ENCODE measurements at regions not wholly inside any gene's neighbourhood (a gene's known extent, or its start where the extent isn't known, plus 50 kb on each side); places are given as distances from the start of the nearest gene placed in this dataset.

- no peak for DNase-seq (ENCODE audit: low read depth)
- H3K4me3 ChIP-seq (ENCODE audit: low read depth, low read length) = no peak overlapping the region
- no peak for TF ChIP-seq CTCF (IDR thresholded peaks at IDR 0.05; ENCODE audit: insufficient read depth, low read length)
These were observed 137.0 kb upstream of the XPO1 start for GRCh38 chr2:61675204-61675603.

GRCh38 chr2:61671561-61672315, 133.6 kb upstream of the XPO1 start:
- no peak for DNase-seq (ENCODE audit: low read depth)
- no peak overlapping the region for H3K4me3 ChIP-seq (ENCODE audit: low read depth, low read length)
- TF ChIP-seq CTCF (IDR thresholded peaks at IDR 0.05; ENCODE audit: insufficient read depth, low read length) = no peak

- H3K4me3 ChIP-seq (ENCODE audit: low read depth, low read length) = peak overlapping the region; percentile 51
These were observed 132.7 kb upstream of the XPO1 start for GRCh38 chr2:61670591-61671501.

GRCh38 chr2:61664190-61664589, 126.0 kb upstream of the XPO1 start:
- DNase-seq (ENCODE audit: low read depth) = no peak
- no peak overlapping the region for H3K4me3 ChIP-seq (ENCODE audit: low read depth, low read length)
- no peak for TF ChIP-seq CTCF (IDR thresholded peaks at IDR 0.05; ENCODE audit: insufficient read depth, low read length)

More at GRCh38 chr2:61670591-61671501, 132.7 kb upstream of the XPO1 start:
- TF ChIP-seq CTCF (IDR thresholded peaks at IDR 0.05; ENCODE audit: insufficient read depth, low read length) = no peak
- DNase-seq (ENCODE audit: low read depth) = peak; percentile 42

- no peak for DNase-seq (ENCODE audit: low read depth)
- TF ChIP-seq CTCF (IDR thresholded peaks at IDR 0.05; ENCODE audit: insufficient read depth, low read length) = no peak
- no peak overlapping the region for H3K4me3 ChIP-seq (ENCODE audit: low read depth, low read length)
These were observed 124.8 kb upstream of the XPO1 start for GRCh38 chr2:61662990-61663389.

GRCh38 chr2:61660511-61661388, 122.6 kb upstream of the XPO1 start:
- no peak for TF ChIP-seq CTCF (IDR thresholded peaks at IDR 0.05; ENCODE audit: insufficient read depth, low read length)

More at GRCh38 chr2:61660511-61661388, 122.6 kb upstream of the XPO1 start:
- peak; percentile 40 for DNase-seq (ENCODE audit: low read depth)
- no peak overlapping the region for H3K4me3 ChIP-seq (ENCODE audit: low read depth, low read length)

Measured in fibroblast of the aortic adventitia (primary cell).